ENCODE measurements at regions not wholly inside any gene's neighbourhood (a gene's known extent, or its start where the extent isn't known, plus 50 kb on each side); places are given as distances from the start of the nearest gene placed in this dataset.
"Not testable (repeated sequence)": the region's sequence is repeated elsewhere in the genome, so short reads cannot be mapped to it uniquely, and the experiment has no call there.

- DNase-seq = no peak
- intact Hi-C loops (cut with DNase I) = no loop called here
- ATAC-seq (ENCODE audit: poor library complexity) = no peak
Observed at GRCh38 chr18:52130624-52131301, 209.2 kb upstream of the DCC start.

GRCh38 chr18:52131845-52132244 is 208.2 kb upstream of the DCC start:
- intact Hi-C loops (cut with DNase I) = no loop called here
- no peak for ATAC-seq (ENCODE audit: poor library complexity)
- DNase-seq = no peak

- intact Hi-C loops (cut with DNase I) = no loop called here
- DNase-seq (no peak), ATAC-seq (ENCODE audit: poor library complexity) (no peak)
Observed at GRCh38 chr18:52136532-52136931, 203.5 kb upstream of the DCC start.

GRCh38 chr18:52140986-52141385 is 199.0 kb upstream of the DCC start:
- no peak for DNase-seq
- intact Hi-C loops (cut with DNase I) = no loop called here
- ATAC-seq (ENCODE audit: poor library complexity) = no peak

GRCh38 chr18:52150050-52150449 is 189.9 kb upstream of the DCC start:
- intact Hi-C loops (cut with DNase I) = no loop called here
- ATAC-seq (ENCODE audit: poor library complexity) = no peak
- no peak for DNase-seq

GRCh38 chr18:52152036-52152435 is 188.0 kb upstream of the DCC start:
- DNase-seq (no peak), ATAC-seq (ENCODE audit: poor library complexity) (no peak)
- intact Hi-C loops (cut with DNase I) = no loop called here

- intact Hi-C loops (cut with DNase I) = no loop called here
- ATAC-seq (ENCODE audit: poor library complexity) = no peak
- no peak for DNase-seq
Observed at GRCh38 chr18:52156166-52156565, 183.8 kb upstream of the DCC start.

GRCh38 chr18:52160636-52161035 is 179.4 kb upstream of the DCC start:
- ATAC-seq (ENCODE audit: poor library complexity) (no peak), DNase-seq (no peak)
- intact Hi-C loops (cut with DNase I) = loop anchor here (10.0 kb wide), 1 partner anchor 76 kb away; no protein-coding TSS in a partner anchor

- intact Hi-C loops (cut with DNase I) = loop anchor here (10.0 kb wide), 1 partner anchor 79 kb away; no protein-coding TSS in a partner anchor
- no peak for DNase-seq
- ATAC-seq (ENCODE audit: poor library complexity) = no peak
Observed at GRCh38 chr18:52163478-52163877, 176.5 kb upstream of the DCC start.

- intact Hi-C loops (cut with DNase I) = loop anchor here (10.0 kb wide), 1 partner anchor 83 kb away; no protein-coding TSS in a partner anchor
- not testable (repeated sequence) for DNase-seq; ATAC-seq (ENCODE audit: poor library complexity)
Observed at GRCh38 chr18:52168131-52168530, 171.9 kb upstream of the DCC start.

GRCh38 chr18:52174220-52174619 is 165.8 kb upstream of the DCC start:
- ATAC-seq (ENCODE audit: poor library complexity) = no peak
- intact Hi-C loops (cut with DNase I) = no loop called here
- no peak for DNase-seq

GRCh38 chr18:52175406-52175805 is 164.6 kb upstream of the DCC start:
- DNase-seq (no peak), ATAC-seq (ENCODE audit: poor library complexity) (no peak)
- intact Hi-C loops (cut with DNase I) = no loop called here

GRCh38 chr18:52183107-52183506 is 156.9 kb upstream of the DCC start:
- intact Hi-C loops (cut with DNase I) = no loop called here

GRCh38 chr18:52190195-52190594 is 149.8 kb upstream of the DCC start:
- no peak for DNase-seq
- intact Hi-C loops (cut with DNase I) = no loop called here
- no peak for ATAC-seq (ENCODE audit: poor library complexity)

More at GRCh38 chr18:52183107-52183506, 156.9 kb upstream of the DCC start:
- no peak for DNase-seq
- ATAC-seq (ENCODE audit: poor library complexity) = no peak

- intact Hi-C loops (cut with DNase I) = no loop called here
- ATAC-seq (ENCODE audit: poor library complexity) = no peak
Observed at GRCh38 chr18:52190631-52191030, 149.4 kb upstream of the DCC start.

GRCh38 chr18:52200406-52200805 is 139.6 kb upstream of the DCC start:
- intact Hi-C loops (cut with DNase I) = no loop called here
- no peak for DNase-seq
- ATAC-seq (ENCODE audit: poor library complexity) = no peak

More at GRCh38 chr18:52190631-52191030, 149.4 kb upstream of the DCC start:
- DNase-seq = no peak

GRCh38 chr18:52200921-52201663 is 138.9 kb upstream of the DCC start:
- intact Hi-C loops (cut with DNase I) = no loop called here
- ATAC-seq (ENCODE audit: poor library complexity) = no peak
- DNase-seq = no peak

- ATAC-seq (ENCODE audit: poor library complexity) (no peak), DNase-seq (no peak)
- intact Hi-C loops (cut with DNase I) = no loop called here
Observed at GRCh38 chr18:52208646-52209045, 131.4 kb upstream of the DCC start.

- intact Hi-C loops (cut with DNase I) = no loop called here
- DNase-seq (no peak), ATAC-seq (ENCODE audit: poor library complexity) (no peak)
Observed at GRCh38 chr18:52216109-52216508, 123.9 kb upstream of the DCC start.

GRCh38 chr18:52216666-52217065 is 123.3 kb upstream of the DCC start:
- DNase-seq (no peak), ATAC-seq (ENCODE audit: poor library complexity) (no peak)
- intact Hi-C loops (cut with DNase I) = no loop called here
